ENCODE measurements at regions not wholly inside any gene's neighbourhood (a gene's known extent, or its start where the extent isn't known, plus 50 kb on each side); places are given as distances from the start of the nearest gene placed in this dataset.

GRCh38 chr10:10530313-10530712 lies 487.4 kb upstream of the CELF2 start:
- TF ChIP-seq POLR2A (IDR thresholded peaks at IDR 0.05; ENCODE audit: low read length) (no peak), GATA1 (IDR thresholded peaks at IDR 0.05; ENCODE audit: low read depth, low read length) (no peak)
